H1 (cell line): ENCODE measurements at regions not wholly inside any gene's neighbourhood (a gene's known extent, or its start where the extent isn't known, plus 50 kb on each side); places are given as distances from the start of the nearest gene placed in this dataset.

Experiments
- CTCF ChIA-PET: fragments of 300-600 bp; sonication (Branson Sonifier 250); formaldehyde crosslinking; loops from one replicate; lab custom pipeline; 2021; ENCODE audit not compliant: partially characterized antibody; lab: Charles Lee
- POLR2A ChIA-PET: fragments of 300-600 bp; sonication (Branson Sonifier 250); formaldehyde crosslinking; loops from one replicate; lab custom pipeline; 2021; ENCODE audit warnings: inconsistent platforms; ENCODE audit not compliant: partially characterized antibody; lab: Charles Lee
- DNase-seq, 2 experiments: peaks; one replicate each; pipeline versions ENCODE4 v3.0.0 to v3.0.0-alpha.2; 2010 to 2022; ENCODE audit warnings: low spot score in 2 of 2, low read depth in 1 of 2, mixed read lengths in 1 of 2
- FAIRE-seq: peaks from 2 replicates; lab custom pipeline; 2011; peaks lifted over from hg19 to GRCh38; lab: Jason Lieb, UNC
- H2AFZ ChIP-seq: 2 replicates; pipeline ENCODE4 v1.8.1; 2012; ENCODE audit warnings: low read length, inconsistent platforms
- H2AK5ac ChIP-seq: 2 replicates; pipeline ENCODE4 v1.6.1; 2013; ENCODE audit warnings: low read depth, low read length
- H2BK120ac ChIP-seq: replicated peaks from 2 replicates; pipeline ENCODE3; 2013; ENCODE audit warnings: low read depth, low read length, inconsistent platforms
- H2BK12ac ChIP-seq: 2 replicates; pipeline ENCODE4 v1.6.1; 2013; ENCODE audit warnings: low read depth, low read length
- H2BK15ac ChIP-seq: 2 replicates; pipeline ENCODE4 v1.6.1; 2013; ENCODE audit warnings: low read length
- H2BK20ac ChIP-seq: 2 replicates; pipeline ENCODE4 v1.6.1; 2013; ENCODE audit warnings: low read length
- H2BK5ac ChIP-seq: 2 replicates; pipeline ENCODE4 v1.6.1; 2013; ENCODE audit warnings: low read depth, low read length
- H3K14ac ChIP-seq: 2 replicates; pipeline ENCODE4 v1.6.1; 2013; ENCODE audit warnings: inconsistent platforms; ENCODE audit not compliant: insufficient read length
- H3K18ac ChIP-seq: 2 replicates; pipeline ENCODE4 v1.6.1; 2013; ENCODE audit warnings: low read length; ENCODE audit errors: extremely low read depth
- H3K23ac ChIP-seq: 2 replicates; pipeline ENCODE4 v1.6.1; 2013; ENCODE audit warnings: inconsistent platforms; ENCODE audit not compliant: insufficient read length
- H3K23me2 ChIP-seq: 2 replicates; pipeline ENCODE4 v1.6.1; 2013; ENCODE audit warnings: low read depth, low read length
- H3K27ac ChIP-seq: 2 replicates; pipeline ENCODE4 v1.6.1; 2011; ENCODE audit warnings: low read depth, low read length, inconsistent platforms
- H3K27me3 ChIP-seq, 4 experiments: replicated peaks in 1 of 4; 1 replicate in 1 of 4; 2 replicates in 3 of 4; pipeline versions ENCODE4 v1.6.1 to v1.8.1; 2011 to 2013; ENCODE audit warnings: low read length in 3 of 4, mild to moderate bottlenecking in 3 of 4, inconsistent platforms in 2 of 4, mixed read lengths in 2 of 4, moderate library complexity in 1 of 4; ENCODE audit not compliant: control insufficient read depth in 3 of 4, insufficient read depth in 3 of 4; ENCODE audit errors: extremely low read depth in 1 of 4
- H3K36me3 ChIP-seq, 4 experiments: 2 replicates each; pipeline versions ENCODE4 v1.6.1 to v1.8.1; 2011 to 2013; ENCODE audit warnings: mild to moderate bottlenecking in 4 of 4, low read length in 3 of 4, moderate library complexity in 2 of 4, control low read depth in 1 of 4, inconsistent platforms in 1 of 4; ENCODE audit not compliant: insufficient read depth in 4 of 4, control insufficient read depth in 2 of 4
- H3K4ac ChIP-seq: replicated peaks from 2 replicates; pipeline ENCODE3; 2013; ENCODE audit warnings: low read length, low read depth, mixed read lengths, inconsistent platforms; ENCODE audit not compliant: insufficient read length
- H3K4me1 ChIP-seq, 4 experiments: replicated peaks in 1 of 4; 1 replicate in 1 of 4; 2 replicates in 3 of 4; pipeline versions ENCODE4 v1.6.1 to v1.8.1; 2011 to 2013; ENCODE audit warnings: low read length in 3 of 4, inconsistent platforms in 2 of 4, mixed read lengths in 1 of 4; ENCODE audit not compliant: insufficient read depth in 4 of 4, control insufficient read depth in 3 of 4
- H3K4me2 ChIP-seq, 2 experiments: 2 replicates each; pipeline versions ENCODE4 v1.6.1 to v1.8.1; 2011 to 2013; ENCODE audit warnings: low read depth in 2 of 2, low read length in 2 of 2, control low read depth in 1 of 2, inconsistent platforms in 1 of 2, mild to moderate bottlenecking in 1 of 2; ENCODE audit not compliant: insufficient read depth in 1 of 2
- H3K4me3 ChIP-seq, 4 experiments: fragments of 200-600, 300-600 bp in 1 of 4; sonication (generic), shearing (Covaris generic), sonication (Bioruptor Twin) in 1 of 4; 2 replicates each; pipeline versions ENCODE4 v1.5.1 to v1.8.1; 2011 to 2016; ENCODE audit warnings: low read length in 4 of 4, low read depth in 3 of 4, control low read depth in 2 of 4, inconsistent platforms in 2 of 4, mild to moderate bottlenecking in 2 of 4, mixed read lengths in 1 of 4, moderate library complexity in 1 of 4; ENCODE audit not compliant: insufficient read depth in 2 of 4; ENCODE audit errors: extremely low read depth in 1 of 4
- H3K56ac ChIP-seq: replicated peaks from 2 replicates; pipeline ENCODE3; 2013; ENCODE audit warnings: low read depth, mild to moderate bottlenecking, mixed read lengths, low read length, inconsistent platforms; ENCODE audit not compliant: insufficient read length
- H3K79me1 ChIP-seq: 2 replicates; pipeline ENCODE4 v1.6.1; 2013; ENCODE audit warnings: low read depth, low read length, control low read depth
- H3K79me2 ChIP-seq, 2 experiments: 2 replicates each; pipeline versions ENCODE4 v1.6.1 to v1.8.1; 2012 to 2013; ENCODE audit warnings: low read length in 2 of 2, mild to moderate bottlenecking in 2 of 2, inconsistent platforms in 1 of 2; ENCODE audit not compliant: insufficient read depth in 2 of 2, control insufficient read depth in 1 of 2
- H3K9ac ChIP-seq, 4 experiments: replicated peaks in 1 of 4; 1 replicate in 1 of 4; 2 replicates in 3 of 4; pipeline versions ENCODE4 v1.6.1 to v1.8.1; 2011 to 2013; ENCODE audit warnings: low read depth in 3 of 4, low read length in 3 of 4, control low read depth in 2 of 4, mild to moderate bottlenecking in 2 of 4, moderate library complexity in 2 of 4, inconsistent platforms in 1 of 4; ENCODE audit errors: extremely low read depth in 1 of 4
- H3K9me3 ChIP-seq, 2 experiments: 2 replicates each; pipeline versions ENCODE4 v1.6.1 to v1.8.1; 2012 to 2013; ENCODE audit warnings: mild to moderate bottlenecking in 2 of 2, moderate library complexity in 2 of 2, control low read depth in 1 of 2, inconsistent platforms in 1 of 2, low read depth in 1 of 2, low read length in 1 of 2, mixed read lengths in 1 of 2; ENCODE audit not compliant: insufficient read depth in 2 of 2
- H4K20me1 ChIP-seq, 2 experiments: replicated peaks in 1 of 2; 2 replicates each; pipeline versions ENCODE3 to v1.8.1; 2011 to 2013; ENCODE audit warnings: inconsistent platforms in 2 of 2, low read length in 2 of 2, mild to moderate bottlenecking in 1 of 2; ENCODE audit not compliant: insufficient read depth in 2 of 2, control insufficient read depth in 1 of 2
- H4K5ac ChIP-seq: 2 replicates; pipeline ENCODE4 v1.6.1; 2013; ENCODE audit warnings: low read length, low read depth, mixed read lengths, inconsistent platforms; ENCODE audit not compliant: insufficient read length
- H4K8ac ChIP-seq: 2 replicates; pipeline ENCODE4 v1.8.0; 2013; ENCODE audit warnings: mild to moderate bottlenecking, moderate library complexity, low read length, inconsistent platforms; ENCODE audit not compliant: insufficient read depth; ENCODE audit errors: extremely low read depth
- H4K91ac ChIP-seq: replicated peaks from 2 replicates; pipeline ENCODE3; 2013; ENCODE audit warnings: low read length, mixed read lengths, inconsistent platforms; ENCODE audit not compliant: insufficient read length
- EP300 ChIP-seq, 2 experiments: IDR thresholded peaks; 1 replicate in 1 of 2; 2 replicates in 1 of 2; pipeline ENCODE4 v1.6.1; 2011 to 2012; ENCODE audit warnings: low read depth in 2 of 2, low read length in 2 of 2, mild to moderate bottlenecking in 2 of 2, borderline replicate concordance in 1 of 2, inconsistent platforms in 1 of 2, moderate library complexity in 1 of 2
- FOSL1 ChIP-seq: IDR thresholded peaks from 2 replicates; pipeline ENCODE4 v1.6.1; 2011; ENCODE audit warnings: mild to moderate bottlenecking, low read depth, low read length, moderate library complexity; ENCODE audit not compliant: insufficient read depth
- RAD21 ChIP-seq, 2 experiments: IDR thresholded peaks in 1 of 2; conservative IDR thresholded peaks in 1 of 2; 2 replicates each; pipeline ENCODE4 v1.6.1; 2011; ENCODE audit warnings: low read depth in 2 of 2, low read length in 2 of 2, improper control_type of control experiment in 1 of 2, inconsistent platforms in 1 of 2, mild to moderate bottlenecking in 1 of 2, moderate library complexity in 1 of 2
- WGBS, 2 experiments: shearing (Covaris generic) in 1 of 2; methylation state at CpG; one replicate each; pipeline versions ENCODE4 v1.1.6 to v1.1.7; 2013 to 2015; ENCODE audit warnings: low lambda C conversion rate in 2 of 2, mixed read lengths in 2 of 2, inconsistent platforms in 1 of 2, low coverage in 1 of 2, missing lambda C conversion rate in 1 of 2; ENCODE audit not compliant: insufficient replicate concordance in 2 of 2, insufficient coverage in 1 of 2, insufficient read length in 1 of 2; ENCODE audit errors: extremely low coverage in 1 of 2, missing lambda C conversion rate in 1 of 2; 5-methylcytosine and 5-hydroxymethylcytosine counted together

GRCh38 chr4:188695261-188695660, 556.0 kb downstream of the TRIML1 start:
- no peak overlapping the region for H2AFZ ChIP-seq
- ChIA-PET CTCF (no interaction called here), POLR2A (no interaction called here)
- H3K4me1 ChIP-seq: no peaks in the 10 kb centered on the region
- H4K91ac ChIP-seq: no peak overlapping the region
- H3K79me2 ChIP-seq: no peaks in the 10 kb centered on the region
- no peak overlapping the region for H3K23ac ChIP-seq
- no peak overlapping the region for H2BK120ac ChIP-seq
- no peak overlapping the region for H3K18ac ChIP-seq
- H3K4me3 ChIP-seq: no peak overlapping the region
- WGBS, 2 experiments: 81% methylated on average over 5 of the region's 5 CpGs; no CpG with 5 or more reads in 1 of the 2 experiments
- no peak overlapping the region for H3K14ac ChIP-seq
- no peak overlapping the region for H4K5ac ChIP-seq
- no peaks in the 10 kb centered on the region for H3K27me3 ChIP-seq
- TF ChIP-seq FOSL1 (no peak), RAD21 (IDR thresholded peaks at IDR 0.05 in 1 of 2, conservative IDR thresholded peaks at IDR 0.05 in 1 of 2; ENCODE audit: low read depth in 2 of 2, low read length in 2 of 2) (no peak), EP300 (IDR thresholded peaks at IDR 0.05; ENCODE audit: borderline replicate concordance in 1 of 2, low read depth in 2 of 2, low read length in 2 of 2) (no peak)
- no peak overlapping the region for H2BK15ac ChIP-seq
- H3K4me2 ChIP-seq: no peak overlapping the region
- H4K20me1 ChIP-seq: no peaks in the 10 kb centered on the region
- no peak overlapping the region for H3K9ac ChIP-seq
- DNase-seq: no peak
- H3K4ac ChIP-seq: no peak overlapping the region
- no peak for FAIRE-seq
- H2BK20ac ChIP-seq: no peak overlapping the region
- H3K79me1 ChIP-seq: no peaks in the 10 kb centered on the region
- H3K56ac ChIP-seq: no peak overlapping the region
- H3K27ac ChIP-seq: no peak overlapping the region
- H3K9me3 ChIP-seq: no peaks in the 10 kb centered on the region
- H3K36me3 ChIP-seq: no peaks in the 10 kb centered on the region
- H4K8ac ChIP-seq: no peak overlapping the region
- no peaks in the 10 kb centered on the region for H3K23me2 ChIP-seq
- no peak overlapping the region for H2BK12ac ChIP-seq
- H2BK5ac ChIP-seq: no peak overlapping the region
- H2AK5ac ChIP-seq: no peak overlapping the region
